T1000 (cell line): ENCODE measurements at regions not wholly inside any gene's neighbourhood (a gene's known extent, or its start where the extent isn't known, plus 50 kb on each side); places are given as distances from the start of the nearest gene placed in this dataset.
"Not testable (repeated sequence)": the region's sequence is repeated elsewhere in the genome, so short reads cannot be mapped to it uniquely, and the experiment has no call there.

Experiments used
- DNase-seq: peaks from one replicate; lab custom pipeline; 2025; ENCODE audit warnings: mixed read lengths; lab: John Stamatoyannopoulos, UW

DNA sequence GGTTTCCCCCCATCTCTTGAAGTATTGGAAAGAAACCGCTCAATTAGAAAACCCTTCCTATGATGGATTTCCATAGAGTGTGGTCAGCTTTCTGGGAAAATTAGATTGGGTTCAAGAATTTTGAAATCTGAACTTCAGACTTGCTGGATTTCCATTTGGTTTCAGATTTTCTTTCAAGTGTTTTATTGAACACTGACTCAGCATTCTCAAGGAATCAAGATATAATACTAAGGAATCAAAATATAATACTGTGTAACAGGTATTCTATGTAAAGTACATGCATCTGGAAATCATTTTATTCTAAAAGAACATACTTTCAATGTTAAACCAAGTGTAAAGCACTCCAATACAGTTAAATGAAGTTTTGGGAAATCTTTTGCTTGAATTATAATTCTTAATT is 94.7 kb upstream of the CCN2 start:
- no peak for DNase-seq

DNA sequence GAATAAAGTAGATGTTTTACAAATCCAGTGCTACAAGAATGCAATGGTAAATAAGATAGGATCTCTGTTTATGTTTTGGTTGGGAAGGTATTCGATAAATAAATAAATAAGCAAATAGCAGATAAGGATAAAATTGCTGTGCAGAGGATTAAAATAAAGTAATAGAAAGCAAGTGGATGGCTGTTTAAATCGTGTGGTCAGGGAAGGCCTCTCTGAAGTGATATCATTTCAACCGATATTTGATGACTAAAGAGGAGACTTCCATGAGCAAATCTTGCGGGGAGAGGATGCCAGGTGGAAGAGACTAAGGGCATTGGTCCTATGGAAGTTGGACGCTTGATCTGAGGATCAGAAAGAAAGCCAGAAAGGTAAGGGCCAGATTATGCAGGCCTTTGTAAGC is 92.0 kb upstream of the CCN2 start:
- no peak for DNase-seq

DNA sequence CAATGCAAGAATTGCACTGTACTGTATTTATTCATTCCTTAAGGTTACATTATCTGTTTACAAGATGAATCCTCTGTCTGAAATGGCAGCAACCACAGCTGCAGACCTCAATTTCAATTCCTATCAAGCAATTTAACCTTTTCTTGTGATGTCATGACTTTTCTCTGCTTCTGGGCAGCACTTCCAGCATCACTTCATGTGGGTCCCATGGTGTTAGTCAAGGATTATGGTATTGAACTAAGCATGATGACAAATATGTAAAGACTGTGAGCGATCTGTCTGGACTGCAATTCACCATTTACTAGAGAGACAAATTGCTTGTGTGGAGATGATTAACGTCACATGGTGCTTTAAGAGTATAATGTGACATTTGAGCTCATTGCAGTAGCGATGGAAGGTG is 90.5 kb upstream of the CCN2 start:
- DNase-seq, result no peak

DNA sequence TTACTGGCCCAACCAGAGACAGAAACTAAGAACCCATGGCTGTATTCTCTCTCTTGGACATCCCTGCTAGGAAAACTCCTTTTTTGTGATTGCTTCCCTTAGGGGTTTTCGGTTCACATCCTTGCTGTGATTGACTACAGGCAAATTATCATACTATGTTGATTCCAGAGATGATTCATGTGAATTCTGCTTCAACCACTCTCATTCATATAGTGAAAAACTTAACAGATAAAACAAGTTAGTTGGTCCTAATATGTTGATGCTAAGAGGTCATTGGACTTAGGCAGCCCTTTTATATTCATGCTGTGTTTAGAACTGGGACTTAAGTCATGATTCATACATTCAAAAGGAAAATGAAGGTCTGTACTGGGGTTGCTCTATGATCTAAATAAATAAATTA is 76.9 kb upstream of the CCN2 start:
- DNase-seq, result no peak

DNA sequence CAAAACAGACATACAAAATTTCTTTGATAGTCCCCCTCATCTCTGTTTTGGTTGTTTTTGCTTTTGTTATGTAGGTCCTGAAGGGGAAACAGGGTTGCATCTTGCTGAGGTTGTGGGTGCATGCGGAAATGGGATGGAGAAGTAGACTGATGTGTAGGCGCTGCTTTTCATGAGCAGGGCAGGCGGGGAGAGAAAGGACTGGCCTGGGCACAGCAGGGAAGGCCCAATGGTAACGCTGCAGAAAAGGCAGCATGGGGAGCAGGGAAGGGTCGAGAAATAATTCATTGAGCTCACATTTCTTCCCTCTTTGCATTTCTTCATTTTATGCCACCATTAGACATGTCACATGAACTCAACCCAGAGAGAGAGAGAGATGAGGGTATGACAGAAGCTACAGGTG is 74.3 kb upstream of the CCN2 start:
- no peak for DNase-seq

DNA sequence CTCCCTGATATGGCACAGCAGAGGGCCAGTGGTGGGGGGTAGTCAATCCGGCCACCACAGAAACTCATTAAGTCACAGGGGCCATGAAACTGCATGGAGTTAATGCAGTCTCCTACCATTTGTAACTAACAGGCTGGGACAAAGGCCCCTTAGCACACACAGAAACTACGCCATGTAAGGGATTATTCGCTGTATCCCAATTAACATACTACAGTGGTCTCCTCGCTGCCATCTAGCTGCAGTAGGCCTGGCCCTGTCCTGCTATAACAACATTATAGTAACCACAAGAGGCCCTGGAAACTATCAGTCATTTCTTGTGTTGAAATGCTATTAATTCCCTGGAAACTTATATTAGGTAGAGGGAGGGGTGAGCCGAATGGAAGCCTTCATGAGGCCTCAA is 72.3 kb upstream of the CCN2 start:
- no peak for DNase-seq

DNA sequence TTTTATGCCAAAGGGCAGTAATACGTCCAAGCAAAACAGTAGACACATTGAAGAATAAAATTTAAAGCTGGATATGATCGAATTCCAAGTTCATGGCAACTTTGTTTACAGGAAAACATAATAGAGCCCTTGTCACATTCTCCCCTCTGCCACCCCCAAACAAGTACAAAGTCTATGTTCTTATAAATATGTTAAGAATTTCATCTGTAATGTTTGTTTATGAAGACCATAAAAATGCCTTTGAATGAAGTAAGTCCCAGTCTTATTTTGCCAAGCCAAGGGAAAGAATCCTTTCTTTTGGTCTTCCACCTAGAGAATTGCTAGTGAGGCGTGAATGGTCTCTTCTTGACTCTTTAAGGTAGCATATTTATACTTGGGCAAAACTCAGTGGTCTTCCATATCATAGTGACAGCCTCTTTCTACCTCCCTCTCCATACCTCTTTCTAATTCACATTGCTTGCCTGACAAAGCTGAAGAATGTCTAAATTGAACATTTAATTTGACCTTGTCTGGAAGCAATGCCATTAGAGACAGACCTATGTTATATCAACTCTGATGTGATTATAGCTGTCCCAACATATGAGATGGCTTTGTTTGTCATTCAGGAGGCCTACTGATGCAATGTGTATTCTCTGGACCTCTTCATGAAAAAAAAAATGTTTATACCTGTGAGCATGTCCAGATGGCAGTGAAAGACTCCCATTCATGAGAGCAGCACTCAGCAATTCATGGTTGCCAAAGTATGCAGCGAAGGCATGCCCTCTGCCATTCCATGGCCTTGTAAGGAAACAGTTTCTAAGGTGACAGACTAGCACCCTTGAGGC is 70.6 kb upstream of the CCN2 start:
- no peak for DNase-seq

DNA sequence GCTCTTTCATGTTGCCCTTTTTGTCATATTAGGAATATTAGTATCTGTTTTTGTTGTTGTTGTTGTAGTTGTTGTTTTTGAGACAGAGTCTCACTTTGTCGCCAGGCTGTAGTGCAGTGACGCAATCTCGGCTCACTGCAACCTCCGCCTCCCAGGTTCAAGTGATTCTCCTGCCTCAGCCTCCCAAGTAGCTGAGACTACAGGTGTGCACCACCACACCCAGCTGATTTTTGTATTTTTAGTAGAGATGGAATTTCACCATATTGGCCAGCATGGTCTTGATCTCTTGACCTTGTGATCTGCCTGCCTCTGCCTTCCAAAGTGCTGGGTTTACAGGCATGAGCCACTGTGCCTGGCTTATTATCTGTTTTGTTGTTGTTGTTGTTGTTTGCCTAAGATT is 69.7 kb upstream of the CCN2 start:
- not testable (repeated sequence) for DNase-seq

DNA sequence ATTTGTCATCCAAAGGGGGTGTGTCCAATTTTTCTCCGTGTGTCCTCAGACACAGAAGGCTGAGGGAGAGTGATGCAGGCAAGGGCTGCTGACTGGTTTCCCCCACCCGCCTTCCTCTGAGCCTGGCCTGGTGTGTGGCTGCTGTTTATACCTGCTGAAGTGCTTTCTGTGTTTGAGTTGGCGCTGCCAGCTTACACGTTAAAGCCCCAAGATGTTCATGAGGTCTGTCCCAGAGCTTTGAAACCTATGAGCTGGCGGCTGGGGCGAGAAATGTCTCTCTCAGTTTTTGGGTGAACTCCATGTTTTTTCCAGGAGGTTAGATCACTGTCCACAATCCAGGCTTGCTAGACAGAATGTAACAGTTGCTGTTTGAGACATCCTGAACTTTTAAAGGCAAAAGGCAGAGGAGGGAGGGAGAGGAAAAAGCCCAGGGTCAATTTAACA is 69.0 kb upstream of the CCN2 start:
- DNase-seq, result no peak

DNA sequence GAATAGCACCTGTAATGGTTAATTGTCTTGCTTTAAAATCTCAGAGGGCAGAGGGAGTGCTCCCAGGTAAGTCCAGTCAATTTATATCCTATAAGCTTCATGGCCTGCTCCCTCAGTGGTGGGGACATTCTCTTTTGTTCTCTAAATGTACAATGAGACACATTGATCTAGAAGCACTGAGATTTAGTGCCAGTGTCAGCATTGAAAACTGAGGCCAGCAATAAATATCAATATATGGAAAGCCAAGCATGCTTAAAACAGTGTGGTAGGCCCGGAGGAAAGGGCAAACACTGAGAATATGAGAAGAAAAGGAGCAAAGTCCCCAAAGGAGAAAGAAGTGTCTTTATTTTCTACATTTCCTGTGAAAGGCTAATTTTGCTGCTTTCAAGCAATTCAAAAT is 68.4 kb upstream of the CCN2 start:
- no peak for DNase-seq

DNA sequence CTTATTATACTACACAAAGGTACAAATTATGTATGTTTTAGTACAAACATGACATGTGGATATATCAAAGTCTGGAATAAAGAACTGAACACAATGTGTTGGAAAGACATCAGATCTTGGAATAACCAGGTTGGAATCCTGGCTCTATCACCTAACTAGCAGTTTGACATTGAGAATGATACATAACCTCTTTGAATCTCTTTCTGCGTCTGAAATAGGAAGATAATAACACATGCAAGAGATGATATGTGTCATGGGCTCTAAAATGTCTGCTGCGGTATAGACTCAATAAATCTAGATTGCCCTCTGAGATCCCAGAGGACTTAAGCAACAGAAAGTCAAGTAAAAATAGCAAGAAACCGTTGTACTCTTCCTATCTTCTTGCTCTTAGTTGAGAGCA is 66.8 kb upstream of the CCN2 start:
- DNase-seq, result no peak

DNA sequence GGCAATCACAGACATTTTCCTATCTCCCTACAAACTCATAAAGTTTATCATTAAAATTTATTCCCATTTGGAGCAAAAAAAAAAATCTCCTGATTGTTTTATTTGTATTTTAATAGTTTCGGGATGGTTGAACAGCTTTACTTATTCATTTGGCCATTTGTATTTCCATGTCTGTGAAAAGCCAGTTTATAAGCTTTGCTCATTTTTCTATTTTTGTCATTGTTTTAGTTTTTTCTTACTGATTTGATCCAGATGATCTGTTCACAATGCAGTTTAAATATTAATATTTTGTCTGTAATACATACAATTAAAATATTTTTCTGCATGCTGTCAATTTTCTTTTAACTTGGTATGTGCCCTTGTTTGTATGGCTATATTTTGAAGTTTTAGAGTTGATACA is 65.2 kb upstream of the CCN2 start:
- DNase-seq, result no peak

DNA sequence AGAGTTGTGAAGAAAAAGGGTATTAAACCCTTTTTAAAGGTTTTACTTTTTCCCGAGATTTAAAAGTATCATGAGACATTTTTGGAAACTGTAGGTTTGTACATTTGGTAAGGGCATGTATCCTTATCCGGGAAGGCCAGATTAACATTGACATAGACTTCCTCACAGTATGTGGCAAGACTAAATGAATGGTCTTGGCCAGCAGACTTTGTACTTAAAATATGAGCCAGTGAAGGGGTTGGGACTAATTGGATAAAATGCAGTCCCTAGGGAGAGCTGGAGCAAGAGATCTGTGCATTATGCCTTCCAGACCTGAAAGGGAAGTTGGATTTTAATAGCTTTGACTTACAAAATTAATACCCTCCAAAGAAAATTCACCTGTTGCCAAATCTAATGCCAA is 60.4 kb upstream of the CCN2 start:
- DNase-seq, result no peak

DNA sequence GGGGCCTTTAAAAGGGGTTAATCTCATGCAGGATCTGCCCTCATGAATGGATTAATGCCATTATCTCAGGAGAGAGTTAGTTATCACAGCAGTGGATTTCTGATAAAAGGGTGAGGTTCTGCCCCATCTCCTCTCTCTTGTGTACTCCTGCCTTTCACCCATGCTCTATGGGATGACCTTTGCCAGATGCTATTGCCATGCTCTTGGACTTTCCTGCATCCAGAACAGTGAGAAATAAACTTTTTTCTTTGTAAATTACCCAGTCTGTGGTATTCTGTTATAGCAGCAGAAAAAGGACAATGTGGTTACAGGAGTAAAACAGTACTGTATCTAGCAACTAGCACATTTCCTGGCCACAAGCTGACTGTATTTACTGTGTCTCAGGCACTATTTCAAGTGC is 58.0 kb upstream of the CCN2 start:
- DNase-seq, result no peak

DNA sequence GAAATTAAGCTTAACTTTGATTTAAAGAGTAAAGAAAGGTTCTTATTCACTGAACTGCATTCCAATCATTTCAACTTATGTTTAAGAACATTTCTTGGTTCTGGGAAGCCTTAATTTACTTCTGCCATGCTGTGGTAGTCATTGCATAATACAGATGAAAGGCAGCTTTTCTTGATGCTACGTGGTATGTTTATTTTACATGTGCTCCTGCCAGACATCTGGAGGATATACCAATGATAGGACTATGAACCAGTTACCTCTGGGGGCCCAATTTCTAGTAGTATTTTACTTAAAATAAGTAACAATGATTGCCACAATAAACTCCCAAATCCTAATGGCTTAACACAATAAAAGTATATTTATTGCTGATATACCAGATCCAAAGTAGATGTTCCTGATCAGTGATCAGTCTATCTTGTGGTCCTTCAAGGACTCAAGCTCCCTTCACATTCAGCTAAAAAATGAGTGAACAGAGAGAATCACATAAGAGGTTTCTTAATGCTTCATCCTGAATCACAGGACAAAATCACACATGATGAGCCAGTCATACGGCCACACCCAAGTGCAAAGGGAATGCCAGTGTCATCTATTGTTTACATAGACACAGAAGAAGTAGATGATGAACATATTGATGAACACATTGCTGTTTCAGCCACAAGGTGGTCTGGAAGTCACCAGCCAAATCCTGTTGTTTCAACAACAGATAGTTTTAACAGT is 56.5 kb upstream of the CCN2 start:
- DNase-seq, result no peak

DNA sequence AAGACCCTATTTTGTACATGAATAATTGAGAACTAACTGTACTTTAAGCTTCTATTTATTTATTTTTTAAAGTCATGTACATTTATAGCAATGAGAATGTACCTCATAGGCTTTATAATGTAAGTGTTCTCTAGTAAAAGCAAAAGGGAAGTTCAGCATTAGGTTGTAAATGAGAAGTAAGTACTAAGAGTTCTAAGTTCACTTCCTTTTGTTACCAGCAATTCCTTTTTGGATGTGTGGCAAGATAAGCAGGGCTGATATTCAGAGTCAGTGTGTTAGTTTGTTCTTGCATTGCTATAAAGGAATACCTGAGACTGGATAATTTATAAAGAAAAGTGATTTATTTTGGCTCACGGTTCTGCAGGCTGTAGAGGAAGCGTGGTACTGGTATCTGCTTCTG is 54.0 kb upstream of the CCN2 start:
- no peak for DNase-seq

DNA sequence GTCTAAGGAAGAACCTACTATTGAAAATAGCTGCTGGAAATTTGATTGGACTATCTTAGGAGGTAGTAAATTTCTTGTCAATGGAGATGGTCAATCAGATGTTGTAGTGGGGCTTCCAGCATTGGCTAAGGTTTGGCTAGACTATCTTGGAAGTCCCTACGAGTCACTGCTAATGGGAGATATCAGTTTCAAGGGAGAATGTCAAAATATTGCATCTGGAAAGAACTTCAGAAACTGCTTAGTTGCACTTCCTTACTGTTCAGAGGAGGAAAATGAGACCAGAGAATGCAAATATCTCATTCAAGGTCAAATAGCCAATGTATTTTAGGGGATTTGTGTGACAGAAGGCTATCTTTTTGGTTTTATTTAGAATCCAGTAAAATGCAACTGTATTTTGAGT is 53.5 kb upstream of the CCN2 start:
- DNase-seq, result no peak

DNA sequence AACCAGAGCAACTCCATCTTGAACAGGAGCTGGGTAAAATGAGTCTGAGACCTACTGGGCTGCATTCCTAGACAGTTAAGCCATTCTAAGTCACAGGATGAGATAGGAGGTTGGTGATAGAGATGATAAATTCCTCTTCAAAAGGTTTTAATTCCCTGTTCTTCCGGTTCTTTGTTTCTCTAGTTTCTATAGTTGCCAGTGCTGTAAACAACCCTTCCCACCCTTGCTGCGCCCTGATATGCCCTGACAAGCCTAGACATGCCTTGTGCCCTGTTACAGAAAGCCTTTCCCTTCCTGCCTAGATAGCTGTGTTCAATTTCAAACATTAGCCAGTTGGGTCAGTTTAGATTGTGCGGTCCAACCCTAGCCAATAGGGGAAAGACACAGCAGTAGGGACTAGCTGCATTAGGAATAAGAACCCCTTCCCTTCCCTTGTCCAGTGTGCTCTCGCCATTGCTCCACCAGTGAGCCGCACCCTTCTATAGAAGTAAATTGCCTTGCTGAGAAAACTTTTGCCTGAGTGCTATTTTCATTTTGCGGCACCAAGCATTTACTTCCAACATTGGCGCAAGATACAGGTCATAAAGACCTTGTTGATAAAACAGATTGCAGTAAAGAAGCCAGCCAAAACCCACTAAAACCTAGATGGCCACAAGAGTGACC is 52.5 kb upstream of the CCN2 start:
- DNase-seq, result no peak
